HepG2 (cell line): ENCODE measurements at regions not wholly inside any gene's neighbourhood (a gene's known extent, or its start where the extent isn't known, plus 50 kb on each side); places are given as distances from the start of the nearest gene placed in this dataset.

Source experiments
- ATAC-seq: fragments of 200-7000 bp; cut with Tn5 transposase; 3 replicates; pipeline ENCODE4 v1.9.1; 2020; ENCODE audit warnings: mild to moderate bottlenecking, moderate library complexity
- BruUV-seq: library from RNA; stranded (reverse); fragments of 400-500 nt; replicated peaks from 2 replicates; lab custom pipeline; 2021; lab: Mats Ljungman, UMichigan
- CTCF ChIA-PET: fragments of 300-600 bp; formaldehyde crosslinking; extraction: SDS; loops from one replicate; lab custom pipeline; 2021; ENCODE audit warnings: low total read pairs, inconsistent platforms, low intra/inter-chr PET ratio; lab: Yijun Ruan, JAX
- POLR2A ChIA-PET: fragments of 350-600 bp; sonication (Branson Sonifier 250); formaldehyde crosslinking; loops from one replicate; lab custom pipeline; 2020; ENCODE audit warnings: antibody characterized with exemption, inconsistent platforms; lab: Yijun Ruan, JAX
- DNase-seq: peaks from one replicate; pipeline ENCODE4 v3.0.0-alpha.2; 2015; ENCODE audit warnings: low spot score
- FAIRE-seq: peaks from 3 replicates; lab custom pipeline; 2011; peaks lifted over from hg19 to GRCh38; lab: Jason Lieb, UNC
- H2AFZ ChIP-seq: one replicate; pipeline ENCODE4 v1.6.1; 2011; ENCODE audit warnings: low read length, inconsistent platforms
- H3K27ac ChIP-seq: fragments of 300-600 bp; 3 replicates; pipeline ENCODE4 v1.8.0; 2011; ENCODE audit warnings: mixed run types, mild to moderate bottlenecking, mixed read lengths, low read length, inconsistent platforms; ENCODE audit not compliant: insufficient read depth; ENCODE audit errors: extremely low read length
- H3K27me3 ChIP-seq, 2 experiments: fragments of 200-600 bp in 1 of 2; 2 replicates in 1 of 2; 3 replicates in 1 of 2; pipeline versions ENCODE4 v1.6.0 to v1.8.0; 2011; ENCODE audit warnings: low read length in 2 of 2, mild to moderate bottlenecking in 2 of 2, moderate library complexity in 2 of 2, inconsistent platforms in 1 of 2; ENCODE audit not compliant: insufficient read depth in 2 of 2, control insufficient read depth in 1 of 2
- H3K36me3 ChIP-seq, 2 experiments: fragments of 200-600 bp in 1 of 2; replicated peaks in 1 of 2; 2 replicates in 1 of 2; 3 replicates in 1 of 2; pipeline versions ENCODE4 v1.5.1 to v1.8.0; 2011; ENCODE audit warnings: low read length in 2 of 2, inconsistent platforms in 1 of 2; ENCODE audit not compliant: insufficient read depth in 2 of 2, control insufficient read depth in 1 of 2
- H3K4me1 ChIP-seq: 2 replicates; pipeline ENCODE4 v1.5.1; 2012; ENCODE audit warnings: low read length, inconsistent platforms; ENCODE audit not compliant: insufficient read depth
- H3K4me2 ChIP-seq: 2 replicates; pipeline ENCODE4 v1.6.0; 2011; ENCODE audit warnings: low read depth, low read length, inconsistent platforms
- H3K4me3 ChIP-seq, 3 experiments: fragments of 200-600 bp in 1 of 3; sonication (generic), shearing (Covaris generic) in 1 of 3; replicated peaks in 1 of 3; 2 replicates each; pipeline ENCODE4 v1.5.1; 2011 to 2016; ENCODE audit warnings: low read length in 3 of 3, inconsistent platforms in 2 of 3, low read depth in 2 of 3, mild to moderate bottlenecking in 2 of 3, control low read depth in 1 of 3, mixed read lengths in 1 of 3; ENCODE audit not compliant: insufficient read depth in 1 of 3
- H3K79me2 ChIP-seq: one replicate; pipeline ENCODE4 v1.6.1; 2011; ENCODE audit warnings: low read length, inconsistent platforms; ENCODE audit not compliant: insufficient read depth
- H3K9ac ChIP-seq: 2 replicates; pipeline ENCODE4 v1.6.0; 2011; ENCODE audit warnings: mild to moderate bottlenecking, low read depth, low read length, inconsistent platforms; ENCODE audit not compliant: insufficient read depth
- H3K9me3 ChIP-seq: 2 replicates; pipeline ENCODE4 v1.5.1; 2012; ENCODE audit warnings: mild to moderate bottlenecking, low read length
- H4K20me1 ChIP-seq: 2 replicates; pipeline ENCODE4 v1.6.0; 2011; ENCODE audit warnings: inconsistent platforms, mild to moderate bottlenecking, low read length, moderate library complexity; ENCODE audit not compliant: insufficient read depth
- RBM22 ChIP-seq: fragments of 200-400 bp; formaldehyde crosslinking; optimal IDR thresholded peaks from 2 replicates; pipeline ENCODE3; 2017; ENCODE audit warnings: mild to moderate bottlenecking, low read length, moderate library complexity
- ZFP90 ChIP-seq: sonication (generic); formaldehyde crosslinking; IDR thresholded peaks from 2 replicates; pipeline ENCODE4 v1.8.0; 2022; ENCODE audit warnings: missing genetic modification reagents, mild to moderate bottlenecking, inconsistent platforms, borderline replicate concordance
- ZNF124 ChIP-seq: sonication (generic); formaldehyde crosslinking; IDR thresholded peaks from 2 replicates; pipeline ENCODE4 v1.4.0; 2020; ENCODE audit warnings: missing genetic modification reagents
- ZNF615 ChIP-seq: sonication (generic); formaldehyde crosslinking; IDR thresholded peaks from 2 replicates; pipeline ENCODE4 v1.5.0; 2020; ENCODE audit warnings: mild to moderate bottlenecking, missing genetic modification reagents, borderline replicate concordance
- WGBS: methylation state at CpG from one replicate; pipeline ENCODE4 v1.1.6; 2017; ENCODE audit warnings: low lambda C conversion rate; 5-methylcytosine and 5-hydroxymethylcytosine counted together
- in situ Hi-C: cut with HindIII; loops from 2 replicates; pipeline ENCODE4 v1.10.0; 2017; ENCODE audit warnings: low pct_unique_long_range_greater_than_20kb; ENCODE audit not compliant: extremely low pct_ligation_motif_present
- intact Hi-C: fragments of 100-400 bp; cut with micrococcal nuclease; formaldehyde crosslinking; loops from one replicate; pipeline ENCODE4 v1.10.0; 2022; ENCODE audit not compliant: unreplicated experiment

DNA sequence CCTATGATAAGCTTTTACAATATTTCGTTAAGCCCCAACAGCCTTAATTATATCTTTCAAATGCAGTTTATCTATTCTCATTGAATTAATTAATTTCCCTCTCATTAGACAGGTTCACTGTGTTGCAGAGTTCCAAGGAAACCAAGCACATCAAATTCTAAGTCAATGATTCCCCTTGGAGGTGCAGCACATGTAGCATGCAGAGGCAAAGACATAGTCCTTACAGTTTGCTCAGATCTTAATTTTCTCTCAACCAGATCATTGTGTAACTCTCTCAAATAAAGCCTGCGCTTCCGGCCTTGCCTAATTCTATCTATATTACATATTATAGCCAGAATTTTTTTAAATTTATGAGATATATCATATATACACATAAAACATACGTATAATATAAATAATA lies 205.4 kb downstream of the GRIA2 start:
- H4K20me1 ChIP-seq, result no peaks in the 10 kb centered on the region
- H2AFZ ChIP-seq, result no peak overlapping the region
- H3K27ac ChIP-seq, result no peak overlapping the region
- no peak overlapping the region for H3K9ac ChIP-seq
- CTCF ChIA-PET, result no interaction called here
- no peaks in the 10 kb centered on the region for H3K27me3 ChIP-seq
- in situ Hi-C loops, result no loop called here
- BruUV-seq, result no TSS peak
- H3K79me2 ChIP-seq, result no peaks in the 10 kb centered on the region
- 44% methylated on average over 4 of the region's 4 CpGs for WGBS
- no peak for FAIRE-seq
- no peaks in the 10 kb centered on the region for H3K36me3 ChIP-seq
- TF ChIP-seq ZFP90 (CRISPR knock-in tag) (peak; percentile 97; the same call in 1 of the 2 replicates), ZNF124 (CRISPR knock-in tag) (no peak)
- TF ChIP-seq, all 625 proteins: peak for 1
- Histone ChIP-seq H3K4me1 (peaks cover 28% of the 10 kb centered on the region), H3K4me3 (no peak overlapping the region), H3K9me3 (no peaks in the 10 kb centered on the region; the same call in 1 of the 2 replicates), H3K4me2 (no peak overlapping the region)
- DNase-seq (no peak), ATAC-seq (no peak)
- POLR2A ChIA-PET, result no interaction called here
- intact Hi-C loops, result no loop called here

GRCh38 chr4:157423526-157424020 lies 203.0 kb downstream of the GRIA2 start:
- in situ Hi-C loops (no loop called here), intact Hi-C loops (no loop called here)
- no peak overlapping the region for H3K4me3 ChIP-seq
- H3K27me3 ChIP-seq, result no peaks in the 10 kb centered on the region
- no peak overlapping the region for H3K4me2 ChIP-seq
- H4K20me1 ChIP-seq, result no peaks in the 10 kb centered on the region
- H3K36me3 ChIP-seq, result no peaks in the 10 kb centered on the region
- DNase-seq (no peak), ATAC-seq (no peak), FAIRE-seq (no peak)
- no peak overlapping the region for H3K9ac ChIP-seq
- H3K9me3 ChIP-seq, result no peaks in the 10 kb centered on the region; the same call in 1 of the 2 replicates
- TF ChIP-seq ZNF615 (CRISPR knock-in tag) (no peak), RBM22 (no peak)
- POLR2A ChIA-PET, result no interaction called here
- no peak overlapping the region for H3K27ac ChIP-seq
- peaks cover 36% of the 10 kb centered on the region for H3K4me1 ChIP-seq
- CTCF ChIA-PET, result no interaction called here
- no peaks in the 10 kb centered on the region for H3K79me2 ChIP-seq
- BruUV-seq, result no TSS peak
- no peak overlapping the region for H2AFZ ChIP-seq
